CD4-positive, alpha-beta T cell treated with Interleukin-17A for 1 hour (primary cell): ENCODE measurements at regions not wholly inside any gene's neighbourhood (a gene's known extent, or its start where the extent isn't known, plus 50 kb on each side); places are given as distances from the start of the nearest gene placed in this dataset.
"Not testable (repeated sequence)": the region's sequence is repeated elsewhere in the genome, so short reads cannot be mapped to it uniquely, and the experiment has no call there.

Experiments used
- DNase-seq: peaks from one replicate; pipeline ENCODE4 v3.0.0-alpha.2; 2020

GRCh38 chr4:180217070-180217469, 2026.1 kb upstream of the TENM3 start:
- DNase-seq, result no peak

DNA sequence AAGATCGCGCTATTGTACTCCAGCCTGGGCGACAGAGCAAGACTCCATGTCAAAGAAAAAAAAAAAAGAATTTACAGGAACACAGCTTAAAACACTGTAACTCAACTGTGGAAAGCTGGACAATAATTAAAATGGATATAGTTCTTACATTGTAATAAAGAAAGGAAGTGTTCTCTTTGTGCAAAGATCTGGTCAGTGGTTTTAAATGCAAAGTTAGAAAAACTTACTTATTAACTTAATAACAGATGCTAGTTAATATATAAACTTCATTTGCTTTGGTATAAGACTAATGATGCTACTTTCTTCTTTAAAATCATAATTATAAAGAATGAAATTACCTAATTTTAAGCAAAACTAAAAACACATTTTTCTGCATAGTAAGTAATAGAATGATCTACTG, 2024.1 kb upstream of the TENM3 start:
- DNase-seq, result no peak

DNA sequence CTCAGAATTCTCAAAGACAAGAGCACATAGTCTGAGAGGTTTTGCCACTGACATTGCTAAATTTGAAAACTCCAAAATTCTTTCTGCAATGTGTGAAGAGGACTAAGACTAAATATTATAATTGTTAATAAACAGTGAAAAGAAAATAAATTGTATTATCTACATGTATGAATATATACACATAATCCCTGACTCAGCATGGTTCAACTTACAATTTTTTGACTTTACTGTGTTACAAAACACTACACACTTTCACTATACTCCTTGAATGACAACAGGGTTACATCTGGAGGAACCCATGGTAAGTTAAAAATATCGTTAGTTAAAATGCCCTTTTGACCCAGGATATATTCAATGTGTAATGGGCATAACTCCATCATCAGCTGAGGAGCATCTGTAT, 2017.2 kb upstream of the TENM3 start:
- no peak for DNase-seq

DNA sequence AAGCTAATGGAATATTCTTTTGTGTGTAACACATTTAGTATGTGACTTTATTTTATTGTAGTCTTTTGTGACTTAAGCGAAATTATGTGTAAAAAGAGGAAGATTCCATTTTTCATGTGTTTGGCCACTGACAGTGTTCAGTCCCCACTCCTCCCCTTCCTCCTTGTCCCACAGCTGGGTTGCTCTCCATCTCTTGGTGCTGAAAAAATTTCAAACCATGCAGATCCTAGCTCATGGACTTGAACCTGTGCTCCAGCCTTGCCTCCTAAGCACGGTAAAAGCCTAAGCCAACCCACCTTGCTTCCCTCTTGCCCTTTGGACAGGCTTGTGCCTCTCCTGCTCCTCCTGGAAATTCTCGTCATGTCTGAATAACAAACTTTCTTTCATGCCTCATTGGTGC, 2008.5 kb upstream of the TENM3 start:
- DNase-seq, result no peak

DNA sequence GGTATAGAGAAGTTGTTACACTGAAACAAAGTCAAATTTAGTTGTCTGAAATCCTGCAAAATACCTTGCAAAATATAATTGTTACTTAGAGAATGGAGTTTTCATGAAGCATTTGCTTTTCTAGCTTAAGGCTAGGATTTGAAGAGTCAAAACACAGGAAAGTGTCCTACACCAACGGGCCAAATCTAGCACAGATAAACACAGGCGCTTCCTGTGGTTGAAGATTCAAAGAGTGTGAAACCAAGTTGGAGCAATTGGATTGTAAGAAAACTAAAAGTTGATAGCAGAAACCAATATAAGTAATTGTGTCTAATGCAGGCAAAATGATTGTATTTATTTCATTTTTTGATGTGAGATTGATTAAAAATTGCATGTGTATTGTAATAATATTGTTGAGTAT, 2002.5 kb upstream of the TENM3 start:
- DNase-seq, result no peak

DNA sequence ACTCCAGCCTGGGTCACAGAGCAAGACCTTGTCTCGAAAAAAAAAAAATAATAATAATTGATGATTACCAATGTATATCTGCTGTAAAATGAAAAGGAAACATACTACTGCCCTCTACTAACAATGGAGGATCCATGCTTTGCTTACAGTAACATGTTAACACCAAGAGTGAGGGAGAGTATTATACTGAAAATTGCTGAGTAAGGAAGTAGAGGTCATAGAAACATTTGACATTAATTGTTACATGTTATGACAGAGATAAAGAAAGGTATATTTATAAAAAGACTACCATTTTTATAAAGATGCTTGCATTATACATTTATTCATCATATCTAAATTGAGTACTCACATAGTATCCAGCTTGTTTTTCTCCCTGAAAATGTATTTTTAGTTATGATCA, 1989.8 kb upstream of the TENM3 start:
- no peak for DNase-seq

- DNase-seq, result no peak
Observed at GRCh38 chr4:180261346-180261745, 1981.9 kb upstream of the TENM3 start.

- DNase-seq, result no peak
Observed at GRCh38 chr4:180280076-180280475, 1963.1 kb upstream of the TENM3 start.

- DNase-seq, result no peak
Observed at GRCh38 chr4:180280726-180281297, 1962.4 kb upstream of the TENM3 start.

DNA sequence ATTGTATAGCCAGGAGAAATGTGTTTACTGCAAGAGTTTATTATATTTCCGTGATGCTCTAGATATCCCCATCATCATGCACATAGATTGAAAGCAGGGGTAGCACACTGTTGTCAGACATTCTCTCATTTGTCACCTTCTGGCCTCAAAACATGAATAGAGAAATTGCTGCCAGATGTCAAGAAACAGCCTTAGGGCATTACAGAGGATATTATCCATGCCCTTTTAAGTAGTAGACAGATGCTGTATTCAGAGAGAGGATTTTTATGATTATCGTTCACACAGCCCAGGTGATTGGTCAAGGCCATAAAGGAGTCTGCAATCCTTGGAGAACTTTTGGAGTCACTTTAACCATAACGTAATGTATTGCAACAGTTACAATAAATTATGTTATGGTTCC, 1961.5 kb upstream of the TENM3 start:
- DNase-seq, result no peak

- no peak for DNase-seq
Observed at GRCh38 chr4:180284267-180284666, 1958.9 kb upstream of the TENM3 start.

- DNase-seq, result no peak
Observed at GRCh38 chr4:180285796-180286195, 1957.4 kb upstream of the TENM3 start.

DNA sequence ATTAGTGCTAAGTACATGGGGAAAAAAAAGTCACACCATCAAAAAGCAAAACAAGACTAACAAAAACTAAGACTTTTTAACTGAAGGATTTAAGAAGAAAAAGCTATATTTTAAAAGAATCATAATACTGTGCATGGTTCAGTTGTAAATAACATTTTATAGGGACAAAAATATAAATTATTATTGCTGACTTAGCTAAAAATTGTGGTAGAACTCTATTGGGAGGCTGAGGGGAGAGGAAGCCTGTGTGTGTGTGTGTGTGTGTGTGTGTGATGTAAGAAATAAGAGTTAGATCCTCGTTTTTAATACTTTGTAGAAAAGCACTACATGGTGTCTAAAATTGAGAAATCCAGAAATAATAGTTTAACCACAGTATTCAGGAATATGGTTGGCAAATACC, 1950.9 kb upstream of the TENM3 start:
- DNase-seq, result no peak

- DNase-seq, result no peak
Observed at GRCh38 chr4:180296036-180296599, 1947.1 kb upstream of the TENM3 start.

GRCh38 chr4:180304321-180304720, 1938.9 kb upstream of the TENM3 start:
- no peak for DNase-seq

- DNase-seq, result no peak
Observed at GRCh38 chr4:180310616-180311015, 1932.6 kb upstream of the TENM3 start.

DNA sequence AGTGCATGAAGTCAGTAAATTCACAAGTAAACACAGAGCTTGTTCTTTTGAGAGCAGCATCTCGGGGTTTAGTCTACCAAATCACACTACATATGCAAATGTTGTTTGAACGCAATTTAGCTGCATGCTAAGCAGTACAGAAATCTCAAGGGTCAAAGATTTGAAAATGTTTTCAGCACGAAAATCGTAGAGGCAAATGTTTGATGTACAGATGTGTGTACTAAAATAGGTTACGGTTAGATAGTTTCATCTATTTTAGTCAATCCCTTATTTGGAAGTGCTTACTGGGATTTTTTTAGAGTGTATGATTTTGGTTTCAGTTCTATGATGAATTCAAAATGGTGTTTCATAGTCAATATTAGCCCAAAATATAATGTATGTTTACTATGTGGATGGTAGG, 1928.2 kb upstream of the TENM3 start:
- no peak for DNase-seq

GRCh38 chr4:180330521-180330920, 1912.7 kb upstream of the TENM3 start:
- no peak for DNase-seq

GRCh38 chr4:180333162-180333561, 1910.0 kb upstream of the TENM3 start:
- DNase-seq, result no peak

DNA sequence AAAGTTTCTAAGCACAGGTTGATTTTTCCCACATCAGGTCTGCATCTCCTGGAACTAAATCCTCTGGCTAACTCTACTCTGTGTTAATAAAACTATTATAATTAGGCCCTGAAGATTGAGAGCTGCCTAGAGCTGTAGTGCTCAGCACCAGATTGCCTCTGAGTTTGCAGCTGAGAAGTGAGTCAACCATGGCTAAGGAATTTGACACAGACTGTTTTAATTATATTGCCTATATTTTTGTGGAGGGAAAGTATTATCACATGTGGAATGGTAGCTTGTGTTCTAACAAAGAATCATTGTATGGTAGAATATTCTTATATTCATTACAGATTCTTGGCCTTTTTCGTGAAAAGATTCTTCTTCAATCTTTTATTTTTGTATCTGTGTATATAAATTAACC, 1907.6 kb upstream of the TENM3 start:
- no peak for DNase-seq

GRCh38 chr4:180336494-180337090, 1906.6 kb upstream of the TENM3 start:
- no peak for DNase-seq

DNA sequence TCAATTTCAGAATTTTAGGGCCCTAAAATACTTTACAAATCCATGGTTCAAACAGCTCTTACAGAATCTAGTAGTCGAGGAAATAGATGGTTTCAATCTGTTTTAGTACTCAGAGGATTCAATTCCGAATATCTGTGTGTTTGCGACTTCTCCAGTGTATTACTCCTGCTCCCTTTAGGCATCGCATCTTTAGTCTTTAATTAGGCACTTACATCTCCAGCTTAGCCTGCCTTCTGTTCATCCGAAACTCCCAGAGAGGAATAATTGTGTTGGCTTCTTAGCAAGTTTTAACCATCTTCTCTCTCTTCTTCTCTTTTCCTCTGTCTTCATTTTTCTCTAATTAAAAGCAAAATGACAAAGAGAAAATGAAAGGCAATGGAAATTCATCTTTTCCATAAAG, 1901.3 kb upstream of the TENM3 start:
- no peak for DNase-seq

DNA sequence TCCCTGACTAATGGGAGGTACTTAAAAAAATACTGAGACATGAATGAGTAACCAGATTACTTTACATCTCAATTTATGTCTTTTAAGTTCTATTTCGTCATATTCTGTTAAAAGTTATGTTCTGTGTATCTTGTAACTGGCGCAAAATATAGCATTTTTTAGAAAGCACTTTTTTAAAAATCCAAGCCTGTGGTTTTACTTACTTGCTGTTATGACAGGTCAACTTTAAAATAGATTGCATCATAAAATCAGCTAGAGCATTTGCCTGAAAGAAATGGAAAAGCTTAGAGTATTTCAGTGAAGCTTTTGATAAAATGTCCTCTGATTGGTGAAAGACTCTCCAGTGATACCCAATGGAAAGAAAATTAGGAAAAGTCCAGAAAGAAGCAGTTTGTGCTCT, 1892.3 kb upstream of the TENM3 start:
- DNase-seq, result no peak

DNA sequence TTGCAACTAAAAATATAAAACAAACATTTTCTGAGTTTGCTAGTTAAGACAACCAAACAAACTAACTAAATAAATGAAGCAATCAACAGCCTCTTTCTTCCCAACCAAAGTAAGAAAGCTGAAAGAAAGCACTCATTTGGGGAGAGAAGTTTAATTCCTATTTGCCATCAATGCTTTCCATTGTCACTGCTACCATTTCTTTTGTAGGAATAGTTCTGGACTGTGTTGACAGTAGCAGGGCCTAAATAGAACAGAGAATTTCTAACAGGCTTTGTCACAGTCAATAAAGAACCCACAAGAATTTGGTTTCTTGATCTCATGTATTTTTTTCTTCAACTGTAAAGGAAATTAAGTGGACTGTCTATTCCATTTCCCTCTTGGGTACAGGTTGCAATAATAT, 1886.4 kb upstream of the TENM3 start:
- no peak for DNase-seq

GRCh38 chr4:180360113-180360512, 1883.1 kb upstream of the TENM3 start:
- not testable (repeated sequence) for DNase-seq
